H1 (cell line): ENCODE measurements at regions not wholly inside any gene's neighbourhood (a gene's known extent, or its start where the extent isn't known, plus 50 kb on each side); places are given as distances from the start of the nearest gene placed in this dataset.

ENCODE experiments used
- CTCF ChIA-PET: fragments of 300-600 bp; sonication (Branson Sonifier 250); formaldehyde crosslinking; loops from one replicate; lab custom pipeline; 2021; ENCODE audit not compliant: partially characterized antibody; lab: Charles Lee
- POLR2A ChIA-PET: fragments of 300-600 bp; sonication (Branson Sonifier 250); formaldehyde crosslinking; loops from one replicate; lab custom pipeline; 2021; ENCODE audit warnings: inconsistent platforms; ENCODE audit not compliant: partially characterized antibody; lab: Charles Lee
- DNase-seq, 2 experiments: peaks; one replicate each; pipeline versions ENCODE4 v3.0.0 to v3.0.0-alpha.2; 2010 to 2022; ENCODE audit warnings: low spot score in 2 of 2, low read depth in 1 of 2, mixed read lengths in 1 of 2
- FAIRE-seq: peaks from 2 replicates; lab custom pipeline; 2011; peaks lifted over from hg19 to GRCh38; lab: Jason Lieb, UNC
- H2AFZ ChIP-seq: 2 replicates; pipeline ENCODE4 v1.8.1; 2012; ENCODE audit warnings: low read length, inconsistent platforms
- H2AK5ac ChIP-seq: 2 replicates; pipeline ENCODE4 v1.6.1; 2013; ENCODE audit warnings: low read depth, low read length
- H2BK120ac ChIP-seq: replicated peaks from 2 replicates; pipeline ENCODE3; 2013; ENCODE audit warnings: low read depth, low read length, inconsistent platforms
- H2BK12ac ChIP-seq: 2 replicates; pipeline ENCODE4 v1.6.1; 2013; ENCODE audit warnings: low read depth, low read length
- H2BK15ac ChIP-seq: 2 replicates; pipeline ENCODE4 v1.6.1; 2013; ENCODE audit warnings: low read length
- H2BK20ac ChIP-seq: 2 replicates; pipeline ENCODE4 v1.6.1; 2013; ENCODE audit warnings: low read length
- H2BK5ac ChIP-seq: 2 replicates; pipeline ENCODE4 v1.6.1; 2013; ENCODE audit warnings: low read depth, low read length
- H3K14ac ChIP-seq: 2 replicates; pipeline ENCODE4 v1.6.1; 2013; ENCODE audit warnings: inconsistent platforms; ENCODE audit not compliant: insufficient read length
- H3K18ac ChIP-seq: 2 replicates; pipeline ENCODE4 v1.6.1; 2013; ENCODE audit warnings: low read length; ENCODE audit errors: extremely low read depth
- H3K23ac ChIP-seq: 2 replicates; pipeline ENCODE4 v1.6.1; 2013; ENCODE audit warnings: inconsistent platforms; ENCODE audit not compliant: insufficient read length
- H3K23me2 ChIP-seq: 2 replicates; pipeline ENCODE4 v1.6.1; 2013; ENCODE audit warnings: low read depth, low read length
- H3K27ac ChIP-seq: 2 replicates; pipeline ENCODE4 v1.6.1; 2011; ENCODE audit warnings: low read depth, low read length, inconsistent platforms
- H3K27me3 ChIP-seq, 4 experiments: replicated peaks in 1 of 4; 1 replicate in 1 of 4; 2 replicates in 3 of 4; pipeline versions ENCODE4 v1.6.1 to v1.8.1; 2011 to 2013; ENCODE audit warnings: low read length in 3 of 4, mild to moderate bottlenecking in 3 of 4, inconsistent platforms in 2 of 4, mixed read lengths in 2 of 4, moderate library complexity in 1 of 4; ENCODE audit not compliant: control insufficient read depth in 3 of 4, insufficient read depth in 3 of 4; ENCODE audit errors: extremely low read depth in 1 of 4
- H3K36me3 ChIP-seq, 4 experiments: 2 replicates each; pipeline versions ENCODE4 v1.6.1 to v1.8.1; 2011 to 2013; ENCODE audit warnings: mild to moderate bottlenecking in 4 of 4, low read length in 3 of 4, moderate library complexity in 2 of 4, control low read depth in 1 of 4, inconsistent platforms in 1 of 4; ENCODE audit not compliant: insufficient read depth in 4 of 4, control insufficient read depth in 2 of 4
- H3K4ac ChIP-seq: replicated peaks from 2 replicates; pipeline ENCODE3; 2013; ENCODE audit warnings: low read length, low read depth, mixed read lengths, inconsistent platforms; ENCODE audit not compliant: insufficient read length
- H3K4me1 ChIP-seq, 4 experiments: replicated peaks in 1 of 4; 1 replicate in 1 of 4; 2 replicates in 3 of 4; pipeline versions ENCODE4 v1.6.1 to v1.8.1; 2011 to 2013; ENCODE audit warnings: low read length in 3 of 4, inconsistent platforms in 2 of 4, mixed read lengths in 1 of 4; ENCODE audit not compliant: insufficient read depth in 4 of 4, control insufficient read depth in 3 of 4
- H3K4me2 ChIP-seq, 2 experiments: 2 replicates each; pipeline versions ENCODE4 v1.6.1 to v1.8.1; 2011 to 2013; ENCODE audit warnings: low read depth in 2 of 2, low read length in 2 of 2, control low read depth in 1 of 2, inconsistent platforms in 1 of 2, mild to moderate bottlenecking in 1 of 2; ENCODE audit not compliant: insufficient read depth in 1 of 2
- H3K4me3 ChIP-seq, 4 experiments: fragments of 200-600, 300-600 bp in 1 of 4; sonication (generic), shearing (Covaris generic), sonication (Bioruptor Twin) in 1 of 4; 2 replicates each; pipeline versions ENCODE4 v1.5.1 to v1.8.1; 2011 to 2016; ENCODE audit warnings: low read length in 4 of 4, low read depth in 3 of 4, control low read depth in 2 of 4, inconsistent platforms in 2 of 4, mild to moderate bottlenecking in 2 of 4, mixed read lengths in 1 of 4, moderate library complexity in 1 of 4; ENCODE audit not compliant: insufficient read depth in 2 of 4; ENCODE audit errors: extremely low read depth in 1 of 4
- H3K56ac ChIP-seq: replicated peaks from 2 replicates; pipeline ENCODE3; 2013; ENCODE audit warnings: low read depth, mild to moderate bottlenecking, mixed read lengths, low read length, inconsistent platforms; ENCODE audit not compliant: insufficient read length
- H3K79me1 ChIP-seq: 2 replicates; pipeline ENCODE4 v1.6.1; 2013; ENCODE audit warnings: low read depth, low read length, control low read depth
- H3K79me2 ChIP-seq, 2 experiments: 2 replicates each; pipeline versions ENCODE4 v1.6.1 to v1.8.1; 2012 to 2013; ENCODE audit warnings: low read length in 2 of 2, mild to moderate bottlenecking in 2 of 2, inconsistent platforms in 1 of 2; ENCODE audit not compliant: insufficient read depth in 2 of 2, control insufficient read depth in 1 of 2
- H3K9ac ChIP-seq, 4 experiments: replicated peaks in 1 of 4; 1 replicate in 1 of 4; 2 replicates in 3 of 4; pipeline versions ENCODE4 v1.6.1 to v1.8.1; 2011 to 2013; ENCODE audit warnings: low read depth in 3 of 4, low read length in 3 of 4, control low read depth in 2 of 4, mild to moderate bottlenecking in 2 of 4, moderate library complexity in 2 of 4, inconsistent platforms in 1 of 4; ENCODE audit errors: extremely low read depth in 1 of 4
- H3K9me3 ChIP-seq, 2 experiments: 2 replicates each; pipeline versions ENCODE4 v1.6.1 to v1.8.1; 2012 to 2013; ENCODE audit warnings: mild to moderate bottlenecking in 2 of 2, moderate library complexity in 2 of 2, control low read depth in 1 of 2, inconsistent platforms in 1 of 2, low read depth in 1 of 2, low read length in 1 of 2, mixed read lengths in 1 of 2; ENCODE audit not compliant: insufficient read depth in 2 of 2
- H4K20me1 ChIP-seq, 2 experiments: replicated peaks in 1 of 2; 2 replicates each; pipeline versions ENCODE3 to v1.8.1; 2011 to 2013; ENCODE audit warnings: inconsistent platforms in 2 of 2, low read length in 2 of 2, mild to moderate bottlenecking in 1 of 2; ENCODE audit not compliant: insufficient read depth in 2 of 2, control insufficient read depth in 1 of 2
- H4K5ac ChIP-seq: 2 replicates; pipeline ENCODE4 v1.6.1; 2013; ENCODE audit warnings: low read length, low read depth, mixed read lengths, inconsistent platforms; ENCODE audit not compliant: insufficient read length
- H4K8ac ChIP-seq: 2 replicates; pipeline ENCODE4 v1.8.0; 2013; ENCODE audit warnings: mild to moderate bottlenecking, moderate library complexity, low read length, inconsistent platforms; ENCODE audit not compliant: insufficient read depth; ENCODE audit errors: extremely low read depth
- H4K91ac ChIP-seq: replicated peaks from 2 replicates; pipeline ENCODE3; 2013; ENCODE audit warnings: low read length, mixed read lengths, inconsistent platforms; ENCODE audit not compliant: insufficient read length
- CHD2 ChIP-seq: IDR thresholded peaks from 2 replicates; pipeline ENCODE4 v1.6.1; 2012; ENCODE audit warnings: low read length, improper control_type of control experiment
- CREB1 ChIP-seq: IDR thresholded peaks from 2 replicates; pipeline ENCODE4 v1.6.1; 2012; ENCODE audit warnings: inconsistent platforms
- EGR1 ChIP-seq: IDR thresholded peaks from 2 replicates; pipeline ENCODE4 v1.6.1; 2011; ENCODE audit warnings: low read depth, low read length, borderline replicate concordance
- HDAC2 ChIP-seq, 2 experiments: fragments of 300-600 bp in 1 of 2; sonication (generic) in 1 of 2; IDR thresholded peaks; 2 replicates each; pipeline ENCODE4 v1.6.1; 2011 to 2012; ENCODE audit warnings: low read depth in 2 of 2, low read length in 2 of 2, mild to moderate bottlenecking in 2 of 2, moderate library complexity in 2 of 2, borderline replicate concordance in 1 of 2, inconsistent platforms in 1 of 2
- MAFK ChIP-seq: IDR thresholded peaks from 2 replicates; pipeline ENCODE4 v1.6.1; 2012; ENCODE audit warnings: low read depth, mild to moderate bottlenecking, improper control_type of control experiment, low read length

GRCh38 chr11:127648583-127648982 lies 648.0 kb upstream of the KIRREL3 start:
- TF ChIP-seq CHD2 (no peak), HDAC2 (IDR thresholded peaks at IDR 0.05; ENCODE audit: borderline replicate concordance in 1 of 2, low read depth in 2 of 2, low read length in 2 of 2) (no peak), EGR1 (no peak), CREB1 (no peak), MAFK (no peak)
- Histone ChIP-seq H3K9ac (no peak overlapping the region), H2BK15ac (no peak overlapping the region), H3K79me1 (no peaks in the 10 kb centered on the region), H3K27ac (no peak overlapping the region), H2AFZ (no peak overlapping the region), H3K27me3 (no peaks in the 10 kb centered on the region), H4K20me1 (no peaks in the 10 kb centered on the region), H3K9me3 (no peaks in the 10 kb centered on the region), H3K18ac (no peak overlapping the region), H2BK12ac (no peak overlapping the region), H2BK120ac (no peak overlapping the region), H4K91ac (no peak overlapping the region), H3K4me3 (no peak overlapping the region), H3K4me2 (no peak overlapping the region), H3K14ac (no peak overlapping the region), H3K79me2 (no peaks in the 10 kb centered on the region), H3K36me3 (no peaks in the 10 kb centered on the region), H2AK5ac (no peak overlapping the region), H3K23me2 (no peaks in the 10 kb centered on the region), H2BK5ac (no peak overlapping the region), H4K8ac (no peak overlapping the region), H3K4me1 (no peaks in the 10 kb centered on the region), H3K23ac (no peak overlapping the region), H3K4ac (no peak overlapping the region), H3K56ac (no peak overlapping the region), H4K5ac (no peak overlapping the region), H2BK20ac (no peak overlapping the region)
- DNase-seq (no peak), FAIRE-seq (no peak)
- ChIA-PET CTCF (no interaction called here), POLR2A (no interaction called here)
